Memory B cell (primary cell): ENCODE measurements at regions not wholly inside any gene's neighbourhood (a gene's known extent, or its start where the extent isn't known, plus 50 kb on each side); places are given as distances from the start of the nearest gene placed in this dataset.

Experiments
- ATAC-seq: fragments of 150-1000 bp; cut with Tn5 transposase; 2 replicates; pipeline ENCODE4 v1.10.0; 2021; ENCODE audit warnings: low read depth, mild to moderate bottlenecking, moderate library complexity
- DNase-seq, 2 donors: peaks; one replicate each; pipeline ENCODE4 v3.0.0; 2022; ENCODE audit warnings: low spot score in 2 of 2
- H3K27ac Mint-ChIP-seq: one replicate; pipeline ENCODE4 v1.8.0; 2022; ENCODE audit warnings: mild to moderate bottlenecking, moderate library complexity, mixed read lengths
- H3K27me3 Mint-ChIP-seq: one replicate; pipeline ENCODE4 v1.8.0; 2022; ENCODE audit warnings: mixed read lengths
- H3K36me3 Mint-ChIP-seq: one replicate; pipeline ENCODE4 v1.8.0; 2022; ENCODE audit warnings: mild to moderate bottlenecking, mixed read lengths
- H3K4me1 Mint-ChIP-seq: one replicate; pipeline ENCODE4 v1.8.0; 2022; ENCODE audit warnings: mixed read lengths
- H3K4me3 Mint-ChIP-seq: one replicate; pipeline ENCODE4 v1.8.0; 2022; ENCODE audit warnings: mild to moderate bottlenecking, moderate library complexity, mixed read lengths
- H3K9me3 Mint-ChIP-seq: one replicate; pipeline ENCODE4 v1.8.0; 2022; ENCODE audit warnings: mixed read lengths

- no peaks in the 10 kb centered on the region for H3K4me1 Mint-ChIP-seq
- H3K27ac Mint-ChIP-seq: no peak overlapping the region
- ATAC-seq (no peak), DNase-seq (no peak)
- H3K9me3 Mint-ChIP-seq: peaks cover 4% of the 10 kb centered on the region
- no peak overlapping the region for H3K4me3 Mint-ChIP-seq
- peaks cover 6% of the 10 kb centered on the region for H3K36me3 Mint-ChIP-seq
- peaks cover 11% of the 10 kb centered on the region for H3K27me3 Mint-ChIP-seq
Measured at GRCh38 chr5:112635276-112635675, 102.4 kb upstream of the APC start.

GRCh38 chr5:112635771-112636731 lies 101.6 kb upstream of the APC start:
- H3K4me1 Mint-ChIP-seq: no peaks in the 10 kb centered on the region
- no peak for ATAC-seq
- peaks cover 6% of the 10 kb centered on the region for H3K36me3 Mint-ChIP-seq

GRCh38 chr5:112636751-112637150 lies 100.9 kb upstream of the APC start:
- DNase-seq (no peak), ATAC-seq (no peak)
- Mint-ChIP-seq H3K27ac (no peak overlapping the region), H3K27me3 (peaks cover 7% of the 10 kb centered on the region), H3K4me3 (no peak overlapping the region), H3K36me3 (peaks cover 6% of the 10 kb centered on the region), H3K4me1 (no peaks in the 10 kb centered on the region), H3K9me3 (peaks cover 4% of the 10 kb centered on the region)

More at GRCh38 chr5:112635771-112636731, 101.6 kb upstream of the APC start:
- H3K27ac Mint-ChIP-seq: no peak overlapping the region
- H3K4me3 Mint-ChIP-seq: no peak overlapping the region
- peaks cover 4% of the 10 kb centered on the region for H3K9me3 Mint-ChIP-seq
- peaks cover 9% of the 10 kb centered on the region for H3K27me3 Mint-ChIP-seq
- no peak for DNase-seq

GRCh38 chr5:112637343-112637742 lies 100.3 kb upstream of the APC start:
- H3K27me3 Mint-ChIP-seq: peaks cover 7% of the 10 kb centered on the region
- ATAC-seq (no peak), DNase-seq (no peak)
- no peak overlapping the region for H3K4me3 Mint-ChIP-seq
- no peak overlapping the region for H3K27ac Mint-ChIP-seq
- H3K9me3 Mint-ChIP-seq: peaks cover 4% of the 10 kb centered on the region
- H3K36me3 Mint-ChIP-seq: peaks cover 6% of the 10 kb centered on the region
- no peaks in the 10 kb centered on the region for H3K4me1 Mint-ChIP-seq

DNA sequence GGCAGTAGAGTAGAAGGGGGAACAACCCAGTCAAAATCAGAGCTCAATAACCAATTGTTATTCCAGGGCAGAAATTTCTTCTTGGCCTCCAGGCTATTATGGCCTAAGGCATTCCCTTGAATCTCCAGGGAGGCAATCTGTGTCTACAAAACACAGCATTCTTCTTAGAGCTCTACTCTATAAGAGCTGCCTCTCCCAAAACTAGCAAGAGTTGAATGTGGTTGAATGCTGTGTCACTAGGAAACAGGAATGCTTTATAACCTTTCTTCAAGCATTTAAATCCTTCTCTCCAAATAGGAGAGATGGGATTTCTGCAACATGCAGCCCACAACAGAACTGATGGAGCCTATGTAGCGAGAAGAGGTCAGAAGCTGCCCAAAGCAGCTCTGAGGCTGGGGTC lies 97.1 kb upstream of the APC start:
- H3K4me1 Mint-ChIP-seq: no peaks in the 10 kb centered on the region
- H3K36me3 Mint-ChIP-seq: no peaks in the 10 kb centered on the region
- ATAC-seq (no peak), DNase-seq (no peak)
- no peaks in the 10 kb centered on the region for H3K9me3 Mint-ChIP-seq
- peaks cover 1% of the 10 kb centered on the region for H3K27me3 Mint-ChIP-seq
- H3K4me3 Mint-ChIP-seq: no peak overlapping the region
- H3K27ac Mint-ChIP-seq: no peak overlapping the region

DNA sequence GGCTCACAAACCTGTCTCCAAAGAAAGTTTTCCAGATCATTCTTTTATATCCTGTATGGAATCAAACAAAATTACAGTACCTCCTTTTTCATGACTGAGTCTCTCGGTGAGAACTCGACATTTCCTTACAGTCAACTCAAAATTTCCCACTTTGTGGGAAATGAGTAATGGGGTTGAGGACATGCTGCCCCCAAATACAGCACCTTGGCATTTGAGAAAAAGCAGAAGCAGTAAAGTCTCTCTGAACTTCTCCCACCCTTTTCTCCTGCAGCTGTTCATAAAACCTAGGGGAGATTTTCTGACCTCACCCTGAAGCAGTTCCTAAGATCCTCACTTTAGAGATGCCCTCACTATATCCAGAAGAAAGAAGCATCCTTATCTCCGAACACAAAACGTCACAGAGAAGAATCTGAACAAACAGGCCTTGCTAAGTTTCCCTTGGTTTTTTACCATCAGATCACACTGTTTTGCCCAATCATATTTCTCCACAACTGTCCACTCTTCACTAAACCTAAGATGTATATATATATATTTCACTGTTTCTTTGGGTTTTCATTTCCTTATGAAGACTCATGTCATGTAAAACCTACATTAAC lies 96.1 kb upstream of the APC start:
- Mint-ChIP-seq H3K4me3 (no peak overlapping the region), H3K9me3 (no peaks in the 10 kb centered on the region), H3K36me3 (no peaks in the 10 kb centered on the region), H3K27ac (no peak overlapping the region), H3K4me1 (no peaks in the 10 kb centered on the region), H3K27me3 (peaks cover 1% of the 10 kb centered on the region)
- ATAC-seq: no peak
- DNase-seq: no peak

DNA sequence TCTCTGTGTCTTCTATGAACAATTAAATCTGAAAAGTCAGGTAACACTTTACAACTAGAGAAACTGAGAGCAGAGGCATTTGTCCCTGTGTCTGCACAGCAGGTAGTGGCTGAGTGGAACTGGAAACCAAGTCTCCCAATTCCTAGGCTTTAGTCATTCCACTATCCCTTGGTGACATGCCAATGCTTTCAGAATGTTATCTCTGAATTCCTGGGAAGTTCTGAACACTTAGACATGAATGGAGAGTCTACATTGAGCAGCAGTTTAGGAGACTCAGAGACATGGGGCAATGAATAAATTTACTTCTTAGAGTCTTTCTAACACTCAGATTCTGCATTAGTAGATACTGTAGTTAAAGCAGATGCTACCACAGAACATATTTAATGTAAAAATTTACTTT lies 94.8 kb upstream of the APC start:
- Mint-ChIP-seq H3K27ac (no peak overlapping the region), H3K9me3 (no peaks in the 10 kb centered on the region), H3K36me3 (no peaks in the 10 kb centered on the region), H3K4me1 (no peaks in the 10 kb centered on the region), H3K27me3 (peaks cover 3% of the 10 kb centered on the region), H3K4me3 (no peak overlapping the region)
- DNase-seq: no peak
- no peak for ATAC-seq

DNA sequence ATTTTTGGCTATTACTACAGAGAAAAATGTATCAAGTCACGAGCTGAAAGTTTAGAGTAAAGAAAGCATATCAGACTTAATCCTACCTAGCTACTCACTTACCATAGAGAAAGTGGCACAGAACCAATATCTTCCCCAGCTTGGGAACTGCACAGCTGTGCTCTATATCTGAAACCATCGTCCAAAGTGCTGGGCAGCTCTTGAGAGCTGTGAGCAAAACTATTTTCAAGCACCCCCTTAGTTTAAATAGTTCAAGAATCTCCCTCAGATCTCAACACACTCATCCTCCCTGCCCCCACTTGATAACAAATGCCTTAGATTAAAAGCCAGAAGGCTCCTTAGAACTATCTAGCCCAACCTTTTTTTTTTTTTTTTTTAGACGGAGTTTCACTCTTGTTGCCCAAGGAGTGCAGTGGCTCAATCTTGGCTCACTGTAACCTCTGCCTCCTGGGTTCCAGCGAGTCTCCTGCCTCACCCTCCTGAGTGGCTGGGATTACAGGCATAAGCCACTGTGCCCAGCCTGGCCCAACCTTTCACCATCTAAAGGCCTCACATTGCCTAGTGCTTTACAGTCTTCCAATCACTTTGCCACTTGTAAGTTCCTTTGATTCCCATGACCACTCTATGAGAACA lies 94.2 kb upstream of the APC start:
- no peak overlapping the region for H3K4me3 Mint-ChIP-seq
- H3K9me3 Mint-ChIP-seq: no peaks in the 10 kb centered on the region
- H3K27ac Mint-ChIP-seq: no peak overlapping the region
- peaks cover 6% of the 10 kb centered on the region for H3K27me3 Mint-ChIP-seq
- H3K36me3 Mint-ChIP-seq: no peaks in the 10 kb centered on the region
- no peak for ATAC-seq
- no peaks in the 10 kb centered on the region for H3K4me1 Mint-ChIP-seq
- DNase-seq: no peak

DNA sequence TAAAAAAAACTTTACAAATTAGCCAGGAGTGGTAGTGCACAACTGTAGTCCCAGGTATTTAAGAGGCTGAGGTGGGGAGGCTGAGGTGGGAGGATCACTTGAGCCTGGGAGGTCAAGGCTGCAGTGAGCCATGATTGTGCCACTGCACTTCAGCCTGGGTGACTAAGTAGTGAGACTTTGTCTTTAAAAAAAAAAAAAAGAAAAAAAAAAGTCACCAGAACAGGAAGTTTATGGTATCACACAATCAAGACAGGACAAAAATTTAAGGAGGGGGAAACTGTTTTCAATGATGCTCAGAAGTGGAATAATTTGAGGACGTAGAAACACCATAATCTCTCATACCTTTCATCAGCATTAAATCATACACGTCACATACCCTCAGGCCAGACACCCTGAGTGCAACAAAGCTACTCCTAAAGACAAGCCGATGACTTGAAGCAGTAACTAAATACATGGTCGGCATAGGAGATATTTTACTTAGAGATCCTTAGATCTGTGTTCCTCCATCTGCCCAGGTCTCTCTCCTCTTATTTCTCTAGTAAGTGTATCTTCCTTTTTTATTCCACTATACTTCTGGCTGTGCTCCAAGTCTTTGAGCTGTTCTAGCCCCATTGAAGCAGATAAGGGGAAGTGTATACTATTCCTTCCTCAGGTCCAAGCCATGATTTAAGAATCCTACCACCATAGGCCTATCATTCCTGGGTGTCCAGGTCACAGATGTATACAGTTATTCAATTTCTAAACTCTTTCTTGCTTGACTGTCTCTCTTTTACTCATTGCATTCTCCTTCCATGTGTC lies 91.3 kb upstream of the APC start:
- DNase-seq (no peak), ATAC-seq (no peak)
- Mint-ChIP-seq H3K27ac (no peak overlapping the region), H3K36me3 (no peaks in the 10 kb centered on the region), H3K9me3 (no peaks in the 10 kb centered on the region), H3K4me3 (no peak overlapping the region), H3K4me1 (no peaks in the 10 kb centered on the region), H3K27me3 (peaks cover 9% of the 10 kb centered on the region)

- ATAC-seq (no peak), DNase-seq (no peak)
- Mint-ChIP-seq H3K4me3 (no peak overlapping the region), H3K27ac (no peak overlapping the region), H3K4me1 (no peaks in the 10 kb centered on the region), H3K36me3 (no peaks in the 10 kb centered on the region), H3K9me3 (no peaks in the 10 kb centered on the region), H3K27me3 (peaks cover 12% of the 10 kb centered on the region)
Measured at GRCh38 chr5:112647428-112647827, 90.3 kb upstream of the APC start.

DNA sequence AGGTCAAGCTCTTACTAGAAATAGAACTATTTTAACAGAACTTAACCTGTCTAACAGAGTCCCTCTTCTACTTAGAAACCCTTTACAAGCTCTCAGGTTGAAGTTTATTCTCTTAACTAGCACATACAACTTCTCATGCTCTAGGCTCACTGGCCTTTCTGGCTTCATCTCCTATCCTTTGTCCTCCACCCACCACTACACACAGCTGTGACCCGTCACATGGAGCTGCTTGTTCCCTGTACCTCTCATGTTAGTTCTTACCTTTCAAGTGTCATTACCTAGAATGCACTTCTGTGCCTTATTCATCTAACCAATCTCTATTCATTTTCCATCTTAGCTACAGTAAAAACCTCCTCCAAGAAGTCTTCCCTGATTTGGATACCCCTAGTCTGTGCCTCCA lies 89.4 kb upstream of the APC start:
- no peaks in the 10 kb centered on the region for H3K9me3 Mint-ChIP-seq
- DNase-seq: no peak
- no peak overlapping the region for H3K4me3 Mint-ChIP-seq
- no peak overlapping the region for H3K27ac Mint-ChIP-seq
- ATAC-seq: no peak
- H3K36me3 Mint-ChIP-seq: no peaks in the 10 kb centered on the region
- no peaks in the 10 kb centered on the region for H3K4me1 Mint-ChIP-seq
- H3K27me3 Mint-ChIP-seq: peaks cover 14% of the 10 kb centered on the region

DNA sequence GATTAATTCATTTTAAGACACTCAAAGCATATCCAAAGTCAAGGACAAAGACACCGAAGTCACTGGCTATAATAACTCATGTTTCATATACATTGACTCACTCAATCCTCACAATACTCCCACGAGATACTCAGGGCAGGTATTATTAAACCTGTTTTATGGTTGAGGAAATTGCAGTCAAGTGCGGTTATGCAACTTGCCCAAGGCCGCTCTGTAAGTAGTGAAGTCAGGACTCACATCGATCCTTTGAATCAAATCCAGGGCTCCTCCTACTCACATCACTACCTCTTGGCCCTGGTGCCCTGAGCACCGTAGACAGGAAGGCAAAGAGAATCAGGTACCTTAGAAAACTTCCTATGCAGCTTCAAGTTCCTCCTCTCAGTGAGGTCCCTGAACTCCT lies 87.8 kb upstream of the APC start:
- H3K27me3 Mint-ChIP-seq: peaks cover 14% of the 10 kb centered on the region
- ATAC-seq: no peak
- DNase-seq: no peak
- no peaks in the 10 kb centered on the region for H3K9me3 Mint-ChIP-seq
- H3K36me3 Mint-ChIP-seq: no peaks in the 10 kb centered on the region
- H3K27ac Mint-ChIP-seq: no peak overlapping the region
- H3K4me3 Mint-ChIP-seq: no peak overlapping the region
- H3K4me1 Mint-ChIP-seq: no peaks in the 10 kb centered on the region

DNA sequence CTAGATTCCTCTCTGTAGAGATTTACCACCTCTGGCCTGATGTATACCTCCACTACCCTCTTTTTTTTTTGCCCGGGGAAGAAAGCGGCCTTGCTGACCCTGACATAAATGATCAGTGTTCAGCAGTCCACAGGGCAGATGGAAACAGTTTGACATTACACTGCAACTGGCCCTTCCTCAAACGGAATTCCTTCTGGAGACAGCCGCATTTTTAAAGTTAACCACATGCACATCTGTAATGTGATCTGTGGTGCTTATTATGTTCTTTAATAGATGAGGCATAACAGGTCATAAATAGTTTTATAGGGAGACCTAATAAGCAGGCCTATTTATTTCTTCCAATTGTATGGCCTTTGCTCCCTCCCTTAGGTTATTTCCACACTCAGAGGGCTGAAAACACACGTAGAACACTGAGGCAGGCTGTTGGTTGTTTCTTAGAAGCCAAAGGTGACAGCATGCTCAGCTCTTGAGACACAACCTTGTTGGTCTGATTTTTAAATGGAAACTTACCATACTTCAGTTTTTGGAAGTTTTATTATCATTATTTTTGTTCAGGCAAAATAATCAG lies 84.0 kb upstream of the APC start:
- Mint-ChIP-seq H3K4me3 (no peak overlapping the region), H3K27ac (no peak overlapping the region), H3K4me1 (no peaks in the 10 kb centered on the region), H3K27me3 (peaks cover 12% of the 10 kb centered on the region), H3K36me3 (no peaks in the 10 kb centered on the region), H3K9me3 (no peaks in the 10 kb centered on the region)
- DNase-seq (no peak), ATAC-seq (no peak)
